GM12891 (cell line): ENCODE measurements at regions not wholly inside any gene's neighbourhood (a gene's known extent, or its start where the extent isn't known, plus 50 kb on each side); places are given as distances from the start of the nearest gene placed in this dataset.

Source experiments
- POLR2A ChIP-seq: IDR thresholded peaks from 2 replicates; pipeline ENCODE4 v1.6.1; 2011; ENCODE audit warnings: low read depth, low read length, control low read depth
- POLR2AphosphoS5 ChIP-seq: IDR thresholded peaks from 2 replicates; pipeline ENCODE4 v1.6.1; 2011; ENCODE audit warnings: low read depth, low read length, control low read depth
- SPI1 ChIP-seq: IDR thresholded peaks from 2 replicates; pipeline ENCODE4 v1.6.1; 2011; ENCODE audit warnings: low read depth, low read length, control low read depth
- TAF1 ChIP-seq: IDR thresholded peaks from 2 replicates; pipeline ENCODE4 v1.6.1; 2011; ENCODE audit warnings: low read depth, low read length, control low read depth

- TF ChIP-seq SPI1 (no peak), POLR2A (no peak), POLR2AphosphoS5 (no peak), TAF1 (no peak)
Observed at GRCh38 chr2:2527148-2527547, 196.1 kb upstream of the MYT1L start.
